ENCODE measurements at regions not wholly inside any gene's neighbourhood (a gene's known extent, or its start where the extent isn't known, plus 50 kb on each side); places are given as distances from the start of the nearest gene placed in this dataset.

GRCh38 chr17:13728781-13729180 lies 127.1 kb upstream of the HS3ST3A1 start:
- no peak for DNase-seq (ENCODE audit: extremely low spot score)
- TF ChIP-seq HDGF (IDR thresholded peaks at IDR 0.05; ENCODE audit: borderline replicate concordance) (no peak), BHLHE40 (IDR thresholded peaks at IDR 0.05; ENCODE audit: borderline replicate concordance) (no peak), CTBP1 (IDR thresholded peaks at IDR 0.05; ENCODE audit: borderline replicate concordance) (no peak), FOXK2 (IDR thresholded peaks at IDR 0.05) (no peak), FOXM1 (IDR thresholded peaks at IDR 0.05; ENCODE audit: borderline replicate concordance) (no peak), NFRKB (IDR thresholded peaks at IDR 0.05) (no peak), PKNOX1 (IDR thresholded peaks at IDR 0.05) (no peak), SP1 (IDR thresholded peaks at IDR 0.05) (no peak)
- CTCF ChIA-PET: no interaction called here
- POLR2A ChIA-PET: no interaction called here

GRCh38 chr17:13729466-13730134 lies 127.9 kb upstream of the HS3ST3A1 start:
- TF ChIP-seq NFRKB (IDR thresholded peaks at IDR 0.05) (no peak), FOXA1 (IDR thresholded peaks at IDR 0.05) (no peak), FOXM1 (IDR thresholded peaks at IDR 0.05; ENCODE audit: borderline replicate concordance) (no peak), CTBP1 (IDR thresholded peaks at IDR 0.05; ENCODE audit: borderline replicate concordance) (no peak), HDGF (IDR thresholded peaks at IDR 0.05; ENCODE audit: borderline replicate concordance) (no peak), L3MBTL2 (conservative IDR thresholded peaks at IDR 0.05) (no peak), LEF1 (IDR thresholded peaks at IDR 0.05; ENCODE audit: borderline replicate concordance) (no peak), ARNT (IDR thresholded peaks at IDR 0.05) (no peak), SP1 (IDR thresholded peaks at IDR 0.05) (no peak), PKNOX1 (IDR thresholded peaks at IDR 0.05) (no peak), BHLHE40 (IDR thresholded peaks at IDR 0.05; ENCODE audit: borderline replicate concordance) (no peak), ELF4 (IDR thresholded peaks at IDR 0.05) (no peak), FOXK2 (IDR thresholded peaks at IDR 0.05) (no peak), SUZ12 (IDR thresholded peaks at IDR 0.05) (no peak), TARDBP (IDR thresholded peaks at IDR 0.05) (no peak), ZNF384 (IDR thresholded peaks at IDR 0.05) (no peak)
- DNase-seq (ENCODE audit: extremely low spot score): no peak
- CTCF ChIA-PET: no interaction called here
- POLR2A ChIA-PET: no interaction called here

GRCh38 chr17:13734880-13735279 lies 133.2 kb upstream of the HS3ST3A1 start:
- DNase-seq (ENCODE audit: extremely low spot score): no peak
- no peak for TF ChIP-seq HDGF (IDR thresholded peaks at IDR 0.05; ENCODE audit: borderline replicate concordance)
- ChIA-PET CTCF (no interaction called here), POLR2A (no interaction called here)

- TF ChIP-seq ELF4 (IDR thresholded peaks at IDR 0.05) (no peak), TARDBP (IDR thresholded peaks at IDR 0.05) (no peak), PKNOX1 (IDR thresholded peaks at IDR 0.05) (no peak), BHLHE40 (IDR thresholded peaks at IDR 0.05; ENCODE audit: borderline replicate concordance) (no peak), FOXK2 (IDR thresholded peaks at IDR 0.05) (no peak)
- CTCF ChIA-PET: no interaction called here
- DNase-seq (ENCODE audit: extremely low spot score): no peak
- POLR2A ChIA-PET: no interaction called here
Measured at GRCh38 chr17:13735444-13735843, 133.7 kb upstream of the HS3ST3A1 start.

GRCh38 chr17:13735861-13736260 lies 134.1 kb upstream of the HS3ST3A1 start:
- ChIA-PET CTCF (no interaction called here), POLR2A (no interaction called here)
- TF ChIP-seq FOXM1 (IDR thresholded peaks at IDR 0.05; ENCODE audit: borderline replicate concordance): no peak
- no peak for TF ChIP-seq HDGF (IDR thresholded peaks at IDR 0.05; ENCODE audit: borderline replicate concordance)
- TF ChIP-seq SP1 (IDR thresholded peaks at IDR 0.05): no peak
- no peak for TF ChIP-seq NFRKB (IDR thresholded peaks at IDR 0.05)
- TF ChIP-seq LEF1 (IDR thresholded peaks at IDR 0.05; ENCODE audit: borderline replicate concordance): no peak
- TF ChIP-seq FOXA1 (IDR thresholded peaks at IDR 0.05): no peak
- no peak for TF ChIP-seq ARNT (IDR thresholded peaks at IDR 0.05)
- no peak for TF ChIP-seq ZNF384 (IDR thresholded peaks at IDR 0.05)
- no peak for TF ChIP-seq BHLHE40 (IDR thresholded peaks at IDR 0.05; ENCODE audit: borderline replicate concordance)
- no peak for TF ChIP-seq ELF4 (IDR thresholded peaks at IDR 0.05)
- DNase-seq (ENCODE audit: extremely low spot score): no peak

- no peak for DNase-seq (ENCODE audit: extremely low spot score)
- CTCF ChIA-PET: no interaction called here
- TF ChIP-seq CTBP1 (IDR thresholded peaks at IDR 0.05; ENCODE audit: borderline replicate concordance) (no peak), LEF1 (IDR thresholded peaks at IDR 0.05; ENCODE audit: borderline replicate concordance) (no peak), NFRKB (IDR thresholded peaks at IDR 0.05) (no peak), ZNF384 (IDR thresholded peaks at IDR 0.05) (no peak), TARDBP (IDR thresholded peaks at IDR 0.05) (no peak), SUZ12 (IDR thresholded peaks at IDR 0.05) (no peak), FOXA1 (IDR thresholded peaks at IDR 0.05) (no peak), L3MBTL2 (conservative IDR thresholded peaks at IDR 0.05) (no peak), PKNOX1 (IDR thresholded peaks at IDR 0.05) (no peak), FOXK2 (IDR thresholded peaks at IDR 0.05) (no peak), HDGF (IDR thresholded peaks at IDR 0.05; ENCODE audit: borderline replicate concordance) (no peak), SP1 (IDR thresholded peaks at IDR 0.05) (no peak), BHLHE40 (IDR thresholded peaks at IDR 0.05; ENCODE audit: borderline replicate concordance) (no peak), FOXM1 (IDR thresholded peaks at IDR 0.05; ENCODE audit: borderline replicate concordance) (no peak), ELF4 (IDR thresholded peaks at IDR 0.05) (no peak), ARNT (IDR thresholded peaks at IDR 0.05) (no peak)
- POLR2A ChIA-PET: no interaction called here
Measured at GRCh38 chr17:13736916-13737315, 135.2 kb upstream of the HS3ST3A1 start.
